Liver (tissue), 8 donors: ENCODE measurements at regions not wholly inside any gene's neighbourhood (a gene's known extent, or its start where the extent isn't known, plus 50 kb on each side); places are given as distances from the start of the nearest gene placed in this dataset.

Experiments used
- DNase-seq: peaks from one replicate; pipeline ENCODE4 v3.0.0-alpha.2; 2017; ENCODE audit warnings: low spot score
- H3K27ac ChIP-seq, 2 donors: one replicate each; pipeline ENCODE4 v1.7.0; 2013; ENCODE audit warnings: inconsistent platforms in 2 of 2, low read length in 2 of 2, control low read depth in 1 of 2, low read depth in 1 of 2, mild to moderate bottlenecking in 1 of 2
- H3K27me3 ChIP-seq, 4 donors: one replicate each; pipeline versions ENCODE4 v1.6.1 to v1.7.0; 2013; ENCODE audit warnings: low read length in 3 of 4, inconsistent platforms in 1 of 4, mild to moderate bottlenecking in 1 of 4, moderate library complexity in 1 of 4; ENCODE audit not compliant: control insufficient read depth in 4 of 4, insufficient read depth in 4 of 4
- H3K36me3 ChIP-seq, 4 donors: one replicate each; pipeline versions ENCODE4 v1.6.1 to v1.7.0; 2013; ENCODE audit warnings: low read length in 3 of 4, mild to moderate bottlenecking in 3 of 4, low read depth in 1 of 4, moderate library complexity in 1 of 4; ENCODE audit not compliant: control insufficient read depth in 4 of 4, insufficient read depth in 3 of 4
- H3K4me1 ChIP-seq, 4 donors: one replicate each; pipeline versions ENCODE4 v1.6.1 to v1.7.0; 2013; ENCODE audit warnings: low read length in 3 of 4, mild to moderate bottlenecking in 3 of 4, moderate library complexity in 1 of 4; ENCODE audit not compliant: control insufficient read depth in 4 of 4, insufficient read depth in 4 of 4
- H3K4me3 ChIP-seq, 3 donors: one replicate each; pipeline versions ENCODE4 v1.6.1 to v1.7.0; 2013; ENCODE audit warnings: low read length in 3 of 3, control low read depth in 1 of 3, low read depth in 1 of 3, mild to moderate bottlenecking in 1 of 3
- H3K9ac ChIP-seq, 2 donors: one replicate each; pipeline ENCODE4 v1.7.0; 2013; ENCODE audit warnings: low read length in 2 of 2, mild to moderate bottlenecking in 2 of 2, moderate library complexity in 2 of 2, control low read depth in 1 of 2, low read depth in 1 of 2
- H3K9me3 ChIP-seq, 4 donors: one replicate each; pipeline versions ENCODE4 v1.6.1 to v1.7.0; 2013; ENCODE audit warnings: low read length in 3 of 4; ENCODE audit not compliant: control insufficient read depth in 4 of 4
- EGR1 ChIP-seq, 2 donors: IDR thresholded peaks; 2 replicates each; pipeline ENCODE4 v1.6.1; 2016 to 2018; ENCODE audit warnings: antibody characterized with exemption in 2 of 2, low read depth in 2 of 2
- FOXA1 ChIP-seq: IDR thresholded peaks from 2 replicates; pipeline ENCODE4 v1.6.1; 2016; ENCODE audit warnings: antibody characterized with exemption
- FOXA2 ChIP-seq: IDR thresholded peaks from 2 replicates; pipeline ENCODE4 v1.6.1; 2016; ENCODE audit warnings: antibody characterized with exemption
- HNF4A ChIP-seq, 2 donors: conservative IDR thresholded peaks; 2 replicates each; pipeline ENCODE4 v1.6.1; 2016; ENCODE audit warnings: antibody characterized with exemption in 2 of 2, mild to moderate bottlenecking in 2 of 2
- HNF4G ChIP-seq: IDR thresholded peaks from 2 replicates; pipeline ENCODE4 v1.6.1; 2016; ENCODE audit warnings: antibody characterized with exemption
- JUND ChIP-seq, 2 donors: IDR thresholded peaks; 2 replicates each; pipeline ENCODE4 v1.6.1; 2016; ENCODE audit warnings: antibody characterized with exemption in 2 of 2
- NR2F2 ChIP-seq: IDR thresholded peaks from 2 replicates; pipeline ENCODE4 v1.6.1; 2016; ENCODE audit warnings: antibody characterized with exemption
- RAD21 ChIP-seq, 2 donors: IDR thresholded peaks; 2 replicates each; pipeline ENCODE4 v1.6.1; 2016; ENCODE audit warnings: antibody characterized with exemption in 2 of 2, mild to moderate bottlenecking in 2 of 2
- RXRA ChIP-seq, 2 donors: IDR thresholded peaks; 2 replicates each; pipeline ENCODE4 v1.6.1; 2017 to 2018; ENCODE audit warnings: antibody characterized with exemption in 2 of 2, mild to moderate bottlenecking in 1 of 2
- SP1 ChIP-seq: IDR thresholded peaks from 2 replicates; pipeline ENCODE4 v1.6.1; 2018; ENCODE audit warnings: antibody characterized with exemption, mild to moderate bottlenecking
- TAF1 ChIP-seq: conservative IDR thresholded peaks from 2 replicates; pipeline ENCODE4 v1.6.1; 2016; ENCODE audit warnings: antibody characterized with exemption, mild to moderate bottlenecking
- YY1 ChIP-seq: IDR thresholded peaks from 2 replicates; pipeline ENCODE4 v1.6.1; 2016; ENCODE audit warnings: antibody characterized with exemption, mild to moderate bottlenecking
- WGBS: extraction: QIAGEN DNeasy Blood & Tissue Kit; methylation state at CpG from one replicate; pipeline ENCODE4 v1.1.7; 2013; 5-methylcytosine and 5-hydroxymethylcytosine counted together
- TF ChIP-seq, protein P1 (sequence below): IDR thresholded peaks from 2 replicates; pipeline ENCODE4 v1.6.1; 2016; ENCODE audit warnings: antibody characterized with exemption
- TF ChIP-seq, protein P2 (sequence below): IDR thresholded peaks from 2 replicates; pipeline ENCODE4 v1.6.1; 2016; ENCODE audit warnings: antibody characterized with exemption
- TF ChIP-seq, protein P3 (sequence below): IDR thresholded peaks from 2 replicates; pipeline ENCODE4 v1.6.1; 2016; ENCODE audit warnings: antibody characterized with exemption
- TF ChIP-seq, protein P4 (sequence below): fragments of 150-350 bp; IDR thresholded peaks from 2 replicates; pipeline ENCODE4 v1.5.1; 2017; ENCODE audit warnings: improper control_type of control experiment, low read depth, low read length; ENCODE audit not compliant: missing input control
- TF ChIP-seq, protein P5 (sequence below): IDR thresholded peaks from 2 replicates; pipeline ENCODE4 v1.6.1; 2016; ENCODE audit warnings: antibody characterized with exemption, mild to moderate bottlenecking
- donor health status: healthy.
- donor health status: healthy.
- donor health status: healthy.
- donor health status: healthy.
- donor health status: healthy.

DNA sequence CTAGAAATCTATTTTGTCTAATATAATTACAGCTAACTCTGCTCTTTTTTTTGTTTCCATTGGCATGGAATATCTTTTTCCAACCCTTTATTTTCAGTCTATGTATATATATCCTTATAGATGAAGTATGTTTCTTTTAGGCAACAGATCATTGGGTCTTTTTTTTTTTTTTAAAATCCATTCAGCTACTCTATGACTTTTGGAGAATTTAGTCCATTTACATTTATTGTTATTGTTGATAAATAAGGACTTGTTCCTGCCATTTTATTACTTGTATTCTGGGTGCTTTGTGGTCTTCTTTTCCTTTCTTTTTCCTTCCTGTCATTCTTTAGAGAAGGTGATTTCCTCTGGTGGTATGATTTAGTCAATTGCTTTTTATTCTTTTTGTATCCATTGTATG lies 296.8 kb downstream of the SMARCA2 start:
- Histone ChIP-seq H3K27ac (no peak overlapping the region), H3K36me3 (no peaks in the 10 kb centered on the region), H3K4me3 (no peak overlapping the region), H3K27me3 (no peaks in the 10 kb centered on the region), H3K4me1 (no peaks in the 10 kb centered on the region), H3K9ac (no peak overlapping the region), H3K9me3 (peaks cover 2 to 25% (median 4%) of the 10 kb centered on the region in 4 donors)
- DNase-seq: no peak
- TF ChIP-seq YY1 (no peak), FOXA1 (no peak), NR2F2 (no peak)
- TF ChIP-seq, protein P1, sequence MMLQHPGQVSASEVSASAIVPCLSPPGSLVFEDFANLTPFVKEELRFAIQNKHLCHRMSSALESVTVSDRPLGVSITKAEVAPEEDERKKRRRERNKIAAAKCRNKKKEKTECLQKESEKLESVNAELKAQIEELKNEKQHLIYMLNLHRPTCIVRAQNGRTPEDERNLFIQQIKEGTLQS: no peak

DNA sequence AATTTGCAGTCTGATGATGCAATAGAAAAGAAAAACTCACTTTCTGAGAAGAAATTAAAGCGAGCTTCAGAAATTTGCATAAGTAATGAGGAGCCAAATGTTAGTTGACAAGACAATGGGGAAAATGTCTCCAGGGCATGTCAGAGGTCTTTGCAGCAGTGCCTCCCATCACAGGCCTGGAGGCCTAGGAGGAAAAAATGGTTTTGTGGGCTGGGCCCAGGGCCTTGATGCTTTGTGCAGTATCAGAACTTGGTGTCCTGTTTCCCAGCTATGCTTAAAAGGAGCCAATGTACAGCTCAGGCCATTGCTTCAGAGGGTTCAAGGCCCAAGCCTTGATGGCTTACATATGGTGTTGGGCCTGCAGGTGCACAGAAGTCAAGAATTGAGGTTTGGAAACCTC lies 298.4 kb downstream of the SMARCA2 start:
- Histone ChIP-seq H3K9ac (no peak overlapping the region), H3K36me3 (no peaks in the 10 kb centered on the region), H3K27ac (no peak overlapping the region), H3K4me1 (no peaks in the 10 kb centered on the region), H3K4me3 (no peak overlapping the region), H3K27me3 (no peaks in the 10 kb centered on the region), H3K9me3 (peaks cover 2 to 25% (median 4%) of the 10 kb centered on the region in 4 donors)
- 93% methylated on average over 1 of the region's 1 CpG for WGBS
- TF ChIP-seq, protein P2, sequence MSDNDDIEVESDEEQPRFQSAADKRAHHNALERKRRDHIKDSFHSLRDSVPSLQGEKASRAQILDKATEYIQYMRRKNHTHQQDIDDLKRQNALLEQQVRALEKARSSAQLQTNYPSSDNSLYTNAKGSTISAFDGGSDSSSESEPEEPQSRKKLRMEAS: no peak
- TF ChIP-seq RAD21 (IDR thresholded peaks at IDR 0.05): no peak
- TF ChIP-seq, protein P1: no peak
- TF ChIP-seq NR2F2: no peak
- TF ChIP-seq SP1: no peak
- no peak for TF ChIP-seq RXRA (IDR thresholded peaks at IDR 0.05)
- no peak for TF ChIP-seq TAF1
- TF ChIP-seq FOXA1: no peak
- no peak for TF ChIP-seq JUND (IDR thresholded peaks at IDR 0.05)
- TF ChIP-seq, protein P3, sequence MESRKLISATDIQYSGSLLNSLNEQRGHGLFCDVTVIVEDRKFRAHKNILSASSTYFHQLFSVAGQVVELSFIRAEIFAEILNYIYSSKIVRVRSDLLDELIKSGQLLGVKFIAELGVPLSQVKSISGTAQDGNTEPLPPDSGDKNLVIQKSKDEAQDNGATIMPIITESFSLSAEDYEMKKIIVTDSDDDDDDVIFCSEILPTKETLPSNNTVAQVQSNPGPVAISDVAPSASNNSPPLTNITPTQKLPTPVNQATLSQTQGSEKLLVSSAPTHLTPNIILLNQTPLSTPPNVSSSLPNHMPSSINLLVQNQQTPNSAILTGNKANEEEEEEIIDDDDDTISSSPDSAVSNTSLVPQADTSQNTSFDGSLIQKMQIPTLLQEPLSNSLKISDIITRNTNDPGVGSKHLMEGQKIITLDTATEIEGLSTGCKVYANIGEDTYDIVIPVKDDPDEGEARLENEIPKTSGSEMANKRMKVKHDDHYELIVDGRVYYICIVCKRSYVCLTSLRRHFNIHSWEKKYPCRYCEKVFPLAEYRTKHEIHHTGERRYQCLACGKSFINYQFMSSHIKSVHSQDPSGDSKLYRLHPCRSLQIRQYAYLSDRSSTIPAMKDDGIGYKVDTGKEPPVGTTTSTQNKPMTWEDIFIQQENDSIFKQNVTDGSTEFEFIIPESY: no peak
- no peak for TF ChIP-seq FOXA2
- TF ChIP-seq EGR1 (IDR thresholded peaks at IDR 0.05; ENCODE audit: low read depth in 2 of 2): no peak
- no peak for TF ChIP-seq HNF4A (conservative IDR thresholded peaks at IDR 0.05)
- TF ChIP-seq, protein P4, sequence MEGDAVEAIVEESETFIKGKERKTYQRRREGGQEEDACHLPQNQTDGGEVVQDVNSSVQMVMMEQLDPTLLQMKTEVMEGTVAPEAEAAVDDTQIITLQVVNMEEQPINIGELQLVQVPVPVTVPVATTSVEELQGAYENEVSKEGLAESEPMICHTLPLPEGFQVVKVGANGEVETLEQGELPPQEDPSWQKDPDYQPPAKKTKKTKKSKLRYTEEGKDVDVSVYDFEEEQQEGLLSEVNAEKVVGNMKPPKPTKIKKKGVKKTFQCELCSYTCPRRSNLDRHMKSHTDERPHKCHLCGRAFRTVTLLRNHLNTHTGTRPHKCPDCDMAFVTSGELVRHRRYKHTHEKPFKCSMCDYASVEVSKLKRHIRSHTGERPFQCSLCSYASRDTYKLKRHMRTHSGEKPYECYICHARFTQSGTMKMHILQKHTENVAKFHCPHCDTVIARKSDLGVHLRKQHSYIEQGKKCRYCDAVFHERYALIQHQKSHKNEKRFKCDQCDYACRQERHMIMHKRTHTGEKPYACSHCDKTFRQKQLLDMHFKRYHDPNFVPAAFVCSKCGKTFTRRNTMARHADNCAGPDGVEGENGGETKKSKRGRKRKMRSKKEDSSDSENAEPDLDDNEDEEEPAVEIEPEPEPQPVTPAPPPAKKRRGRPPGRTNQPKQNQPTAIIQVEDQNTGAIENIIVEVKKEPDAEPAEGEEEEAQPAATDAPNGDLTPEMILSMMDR: no peak
- TF ChIP-seq, protein P5, sequence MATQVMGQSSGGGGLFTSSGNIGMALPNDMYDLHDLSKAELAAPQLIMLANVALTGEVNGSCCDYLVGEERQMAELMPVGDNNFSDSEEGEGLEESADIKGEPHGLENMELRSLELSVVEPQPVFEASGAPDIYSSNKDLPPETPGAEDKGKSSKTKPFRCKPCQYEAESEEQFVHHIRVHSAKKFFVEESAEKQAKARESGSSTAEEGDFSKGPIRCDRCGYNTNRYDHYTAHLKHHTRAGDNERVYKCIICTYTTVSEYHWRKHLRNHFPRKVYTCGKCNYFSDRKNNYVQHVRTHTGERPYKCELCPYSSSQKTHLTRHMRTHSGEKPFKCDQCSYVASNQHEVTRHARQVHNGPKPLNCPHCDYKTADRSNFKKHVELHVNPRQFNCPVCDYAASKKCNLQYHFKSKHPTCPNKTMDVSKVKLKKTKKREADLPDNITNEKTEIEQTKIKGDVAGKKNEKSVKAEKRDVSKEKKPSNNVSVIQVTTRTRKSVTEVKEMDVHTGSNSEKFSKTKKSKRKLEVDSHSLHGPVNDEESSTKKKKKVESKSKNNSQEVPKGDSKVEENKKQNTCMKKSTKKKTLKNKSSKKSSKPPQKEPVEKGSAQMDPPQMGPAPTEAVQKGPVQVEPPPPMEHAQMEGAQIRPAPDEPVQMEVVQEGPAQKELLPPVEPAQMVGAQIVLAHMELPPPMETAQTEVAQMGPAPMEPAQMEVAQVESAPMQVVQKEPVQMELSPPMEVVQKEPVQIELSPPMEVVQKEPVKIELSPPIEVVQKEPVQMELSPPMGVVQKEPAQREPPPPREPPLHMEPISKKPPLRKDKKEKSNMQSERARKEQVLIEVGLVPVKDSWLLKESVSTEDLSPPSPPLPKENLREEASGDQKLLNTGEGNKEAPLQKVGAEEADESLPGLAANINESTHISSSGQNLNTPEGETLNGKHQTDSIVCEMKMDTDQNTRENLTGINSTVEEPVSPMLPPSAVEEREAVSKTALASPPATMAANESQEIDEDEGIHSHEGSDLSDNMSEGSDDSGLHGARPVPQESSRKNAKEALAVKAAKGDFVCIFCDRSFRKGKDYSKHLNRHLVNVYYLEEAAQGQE: no peak
- no peak for TF ChIP-seq HNF4G
- TF ChIP-seq YY1: no peak
- no peak for DNase-seq
